GM11168 (cell line): ENCODE measurements at regions not wholly inside any gene's neighbourhood (a gene's known extent, or its start where the extent isn't known, plus 50 kb on each side); places are given as distances from the start of the nearest gene placed in this dataset.
"Not testable (repeated sequence)": the region's sequence is repeated elsewhere in the genome, so short reads cannot be mapped to it uniquely, and the experiment has no call there.

ENCODE experiments used
- in situ Hi-C: fragments of 300-500 bp; cut with MboI; formaldehyde crosslinking; loops from one replicate; pipeline ENCODE4 v1.12.0; 2022; ENCODE audit warnings: low sequenced_read_pairs; ENCODE audit not compliant: unreplicated experiment

DNA sequence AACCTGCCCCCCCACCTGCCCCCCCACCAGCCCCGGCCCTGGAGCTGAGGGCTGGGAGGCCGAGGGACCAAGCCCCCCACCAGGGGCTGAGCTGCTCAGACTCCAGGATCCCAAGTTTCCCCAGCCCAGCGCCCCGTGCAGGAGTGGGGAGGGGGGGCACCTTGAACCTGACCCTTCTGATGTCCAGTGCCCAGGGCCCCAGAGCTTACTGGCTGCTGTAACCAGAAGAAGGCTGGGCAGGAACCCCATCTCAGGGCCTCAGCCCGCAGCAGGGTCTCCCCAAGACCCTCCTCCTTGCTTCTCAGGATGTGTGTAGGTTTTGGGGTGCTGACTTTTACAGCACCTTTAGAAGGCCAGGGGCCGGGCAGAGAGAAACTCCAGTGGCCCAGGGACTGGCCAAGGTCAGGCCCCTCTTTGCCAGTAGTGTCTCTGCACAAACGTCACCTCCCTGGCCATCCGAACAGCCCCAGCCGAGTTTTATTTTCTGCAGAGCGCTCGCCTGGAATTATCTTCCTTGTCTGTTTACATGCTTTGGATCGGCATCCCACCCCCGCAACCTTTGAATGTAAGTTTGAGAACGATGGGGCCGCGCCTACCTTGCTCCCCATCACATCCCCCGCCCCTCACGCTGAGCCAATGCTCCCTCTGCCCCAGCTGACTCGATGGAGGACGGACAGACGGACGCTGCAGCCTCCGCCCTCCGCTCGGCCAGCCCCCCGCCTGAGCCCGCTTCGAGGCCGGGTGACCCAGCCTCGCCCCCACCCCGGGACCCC lies 70.1 kb upstream of the CASZ1 start:
- in situ Hi-C loops, result loop anchor here (5.0 kb wide), 1 partner anchor 99 kb away; no protein-coding TSS in a partner anchor

- in situ Hi-C loops, result loop anchor here (5.0 kb wide), 1 partner anchor 100 kb away; no protein-coding TSS in a partner anchor
Observed at GRCh38 chr1:10867138-10867721, 70.8 kb upstream of the CASZ1 start.

DNA sequence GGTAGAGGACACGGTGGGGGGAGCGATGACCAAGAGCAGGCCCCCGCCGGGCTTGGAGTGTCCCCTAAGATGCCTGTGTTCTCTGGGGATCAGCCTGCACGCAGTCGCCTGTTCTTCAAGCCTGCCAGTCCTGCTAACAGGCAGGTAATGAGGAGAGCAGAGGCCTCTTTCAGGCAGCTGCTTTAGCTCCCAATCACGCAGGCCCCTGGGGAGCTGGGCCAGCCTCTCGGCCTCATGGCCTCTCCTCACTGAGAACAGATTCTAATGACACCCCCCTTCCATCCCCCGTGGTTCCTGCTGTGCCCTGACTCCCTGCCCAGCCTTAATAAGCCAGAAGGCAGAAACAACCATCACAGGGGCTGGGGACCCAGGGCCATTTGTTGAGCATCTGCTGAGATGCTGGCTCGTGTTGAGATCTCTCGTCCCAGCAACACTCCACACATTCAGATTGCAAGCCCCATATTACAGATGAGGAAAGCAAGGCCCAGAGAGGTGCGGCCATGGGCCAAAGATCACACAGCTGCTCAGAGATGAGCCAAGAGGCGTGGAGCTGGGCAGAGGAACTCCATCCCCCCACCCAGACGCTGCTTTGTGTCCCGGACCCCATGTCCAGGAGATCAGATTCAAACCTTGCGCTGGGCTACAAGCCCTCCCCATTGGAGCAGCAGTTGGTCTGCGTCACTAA lies 71.6 kb upstream of the CASZ1 start:
- in situ Hi-C loops, result loop anchor here (5.0 kb wide), 1 partner anchor 101 kb away; no protein-coding TSS in a partner anchor

DNA sequence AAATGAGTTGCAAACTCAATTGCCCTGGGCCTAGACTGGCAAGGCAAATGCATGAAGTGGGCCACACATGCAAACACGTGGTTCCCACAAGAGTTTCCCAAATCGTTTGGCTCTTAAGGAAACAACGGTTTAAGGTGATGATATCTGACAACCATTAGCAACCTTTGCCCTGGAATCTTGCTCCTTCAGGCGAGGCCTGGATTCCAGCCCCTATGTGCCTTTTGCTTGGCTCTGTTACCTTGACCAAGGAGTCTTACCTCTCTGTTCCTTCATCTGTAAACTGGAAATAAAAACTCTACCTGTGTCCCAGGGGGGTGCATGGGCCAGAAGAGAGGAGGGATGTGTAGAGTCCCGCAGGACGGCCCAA lies 72.1 kb upstream of the CASZ1 start:
- in situ Hi-C loops, result loop anchor here (5.0 kb wide), 1 partner anchor 101 kb away; no protein-coding TSS in a partner anchor

DNA sequence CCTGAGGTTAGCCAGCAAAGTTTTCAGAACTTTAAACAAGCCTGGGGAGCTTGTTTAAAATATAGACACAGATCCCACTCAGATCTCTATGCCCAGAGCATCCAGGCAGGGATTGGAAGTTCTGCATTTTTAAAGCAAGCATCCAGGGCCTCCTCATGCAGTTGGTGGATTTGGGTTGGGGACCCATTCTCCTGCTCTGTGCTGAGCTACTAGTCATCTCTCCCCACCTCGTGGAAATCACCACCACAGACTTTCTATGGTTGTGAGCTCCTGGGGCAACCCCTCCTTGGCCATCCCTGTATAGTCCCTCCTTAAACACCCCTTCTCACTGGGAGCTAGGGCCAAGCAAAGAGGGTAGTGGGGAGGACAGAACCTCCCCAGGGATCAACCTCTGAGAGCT lies 73.5 kb upstream of the CASZ1 start:
- in situ Hi-C loops, result loop anchor here (5.0 to 10.0 kb wide), 2 partner anchors 103 to 365 kb away; no protein-coding TSS in a partner anchor

GRCh38 chr1:10870493-10871096 lies 74.1 kb upstream of the CASZ1 start:
- in situ Hi-C loops, result loop anchor here (10.0 kb wide), 1 partner anchor 366 kb away; no protein-coding TSS in a partner anchor

GRCh38 chr1:10873189-10873588 lies 76.7 kb upstream of the CASZ1 start:
- in situ Hi-C loops, result loop anchor here (10.0 kb wide), 1 partner anchor 368 kb away; no protein-coding TSS in a partner anchor

DNA sequence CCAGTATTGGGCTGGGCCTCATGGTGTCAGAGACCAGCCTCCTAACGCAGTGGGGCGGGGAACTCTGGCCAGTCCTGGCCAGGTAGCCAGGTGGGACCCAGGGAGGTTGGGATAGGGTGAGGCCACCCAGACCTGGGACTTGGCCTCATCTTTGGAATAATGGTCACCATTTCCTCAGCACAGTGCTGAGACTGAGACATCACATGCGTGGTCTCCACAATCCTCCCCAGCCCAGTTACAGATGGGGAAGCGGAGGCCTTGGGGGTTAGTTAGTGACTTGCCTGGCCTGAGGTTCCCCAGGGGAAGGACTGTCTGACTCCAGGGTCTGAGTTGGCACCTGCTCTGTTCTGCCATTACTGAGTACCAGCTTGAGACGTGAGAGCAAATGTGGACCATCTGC lies 77.9 kb upstream of the CASZ1 start:
- in situ Hi-C loops, result loop anchor here (10.0 kb wide), 1 partner anchor 370 kb away; no protein-coding TSS in a partner anchor

DNA sequence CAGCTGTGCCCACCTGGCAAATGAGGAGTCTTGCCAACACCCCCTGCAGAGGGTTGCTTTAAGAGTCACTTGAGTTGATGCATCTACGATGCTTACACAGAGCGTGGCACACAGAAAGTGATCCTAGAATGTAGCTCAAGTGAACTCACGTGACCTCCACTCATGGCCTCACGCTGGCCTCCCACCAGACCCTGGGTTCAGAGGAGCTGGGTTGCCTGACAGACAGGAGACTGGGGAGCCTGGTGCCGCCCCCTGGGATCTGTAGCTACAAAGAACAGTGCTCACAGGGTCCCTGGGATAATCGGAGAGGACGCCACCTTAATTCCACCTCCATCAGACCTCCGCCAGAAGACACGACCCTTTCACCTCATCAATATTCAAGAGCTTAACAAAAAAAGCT lies 81.4 kb upstream of the CASZ1 start:
- in situ Hi-C loops, result loop anchor here (10.0 kb wide), 1 partner anchor 373 kb away; no protein-coding TSS in a partner anchor

DNA sequence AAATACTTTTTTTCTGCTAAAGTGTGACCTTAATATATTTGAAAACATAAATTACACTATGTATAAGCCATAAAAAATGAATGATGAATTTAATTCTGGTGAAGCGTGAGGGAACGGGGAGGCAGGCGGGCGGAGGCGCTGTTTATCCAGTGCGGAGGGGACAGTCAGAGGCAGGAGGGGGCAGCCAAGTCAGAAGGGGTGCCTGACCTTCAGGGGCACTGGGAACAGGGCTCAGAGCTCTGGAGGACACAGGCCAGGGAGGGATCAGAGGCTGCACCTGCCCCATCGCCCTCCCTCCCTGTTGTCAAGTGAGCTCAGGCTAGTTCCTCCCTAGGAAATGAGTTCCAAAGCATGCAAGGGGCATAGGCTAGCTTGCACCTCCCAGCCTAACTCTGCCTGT lies 82.0 kb upstream of the CASZ1 start:
- in situ Hi-C loops, result loop anchor here (10.0 kb wide), 1 partner anchor 374 kb away; no protein-coding TSS in a partner anchor

DNA sequence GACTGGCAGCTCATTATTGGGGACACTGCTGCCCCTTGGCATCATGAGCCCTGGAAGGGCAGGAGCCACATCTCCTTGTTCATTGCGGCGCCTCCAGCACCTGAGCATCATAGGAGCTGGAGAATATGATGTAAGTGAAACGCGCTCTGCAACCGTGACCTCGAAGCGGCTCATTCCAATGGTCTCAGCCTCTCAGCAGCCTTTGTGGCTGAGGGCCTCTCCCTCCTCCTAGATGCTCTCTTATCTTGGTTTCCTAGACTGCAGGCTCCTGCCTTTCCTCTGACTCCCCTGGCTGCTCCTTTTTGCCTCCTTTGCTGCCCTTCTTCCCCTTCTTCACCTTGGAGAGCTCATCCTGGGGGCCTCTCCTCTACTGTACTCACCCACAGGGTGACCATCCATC lies 83.6 kb upstream of the CASZ1 start:
- in situ Hi-C loops, result no loop called here

- in situ Hi-C loops, result no loop called here
Observed at GRCh38 chr1:10881046-10881445, 84.6 kb upstream of the CASZ1 start.

- in situ Hi-C loops, result no loop called here
Observed at GRCh38 chr1:10882069-10882468, 85.6 kb upstream of the CASZ1 start.

GRCh38 chr1:10887032-10887431 lies 90.6 kb upstream of the CASZ1 start:
- in situ Hi-C loops, result not testable (repeated sequence)

DNA sequence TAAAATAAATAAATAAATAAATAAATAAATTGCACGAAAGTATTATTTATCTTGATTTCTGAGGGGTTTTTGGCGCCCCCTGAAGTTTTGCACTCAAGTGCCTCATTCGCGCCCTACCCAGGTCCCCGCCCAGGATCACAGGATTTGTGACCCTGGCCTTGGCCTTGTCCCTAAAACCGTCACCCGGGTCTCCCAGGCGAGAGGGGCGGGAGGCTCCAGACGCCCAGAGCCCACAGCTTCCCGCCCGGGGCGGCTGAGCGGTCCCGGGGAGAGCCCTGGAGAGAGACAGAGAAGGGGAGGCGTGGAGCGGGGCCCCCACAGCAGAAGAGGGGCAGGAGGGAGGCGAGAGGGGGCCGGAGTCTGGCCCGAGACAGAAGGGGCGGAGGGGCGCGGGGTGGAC lies 91.8 kb upstream of the CASZ1 start:
- in situ Hi-C loops, result no loop called here

GRCh38 chr1:10888791-10889649 lies 92.6 kb upstream of the CASZ1 start:
- in situ Hi-C loops, result no loop called here

DNA sequence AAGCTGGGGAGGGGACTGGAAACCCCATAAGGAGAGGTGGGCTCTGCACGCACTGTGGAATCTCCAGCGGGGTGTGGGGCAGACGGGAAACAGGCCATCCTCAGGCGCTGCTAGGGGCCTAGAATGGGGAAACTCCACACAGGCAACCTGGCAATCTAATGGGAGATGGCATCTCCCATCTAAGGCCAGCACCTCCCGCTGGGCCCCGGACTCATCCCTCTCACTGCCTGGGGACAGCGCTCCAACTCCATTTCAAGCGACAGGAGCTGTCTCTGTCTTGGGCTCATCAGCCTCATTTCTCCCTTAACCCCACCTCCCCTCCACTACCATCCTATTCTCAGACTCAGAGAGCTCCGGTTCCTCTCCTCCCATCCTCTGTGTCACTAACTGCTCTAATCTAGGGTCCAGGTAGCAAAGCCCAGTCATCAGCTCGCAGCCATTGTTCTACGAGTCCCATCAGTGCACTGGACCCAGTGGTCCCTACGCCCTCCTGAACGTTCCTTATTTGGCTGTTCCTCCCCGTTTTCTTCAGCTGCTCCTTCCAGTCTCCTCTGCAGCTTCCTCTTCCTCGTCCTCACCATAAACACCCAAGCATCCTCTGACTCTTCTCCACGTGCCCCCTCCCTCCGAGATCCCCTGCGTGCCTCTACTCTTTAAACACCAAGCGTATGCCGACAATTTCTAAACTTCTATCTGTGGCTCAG lies 93.4 kb upstream of the CASZ1 start:
- in situ Hi-C loops, result no loop called here

DNA sequence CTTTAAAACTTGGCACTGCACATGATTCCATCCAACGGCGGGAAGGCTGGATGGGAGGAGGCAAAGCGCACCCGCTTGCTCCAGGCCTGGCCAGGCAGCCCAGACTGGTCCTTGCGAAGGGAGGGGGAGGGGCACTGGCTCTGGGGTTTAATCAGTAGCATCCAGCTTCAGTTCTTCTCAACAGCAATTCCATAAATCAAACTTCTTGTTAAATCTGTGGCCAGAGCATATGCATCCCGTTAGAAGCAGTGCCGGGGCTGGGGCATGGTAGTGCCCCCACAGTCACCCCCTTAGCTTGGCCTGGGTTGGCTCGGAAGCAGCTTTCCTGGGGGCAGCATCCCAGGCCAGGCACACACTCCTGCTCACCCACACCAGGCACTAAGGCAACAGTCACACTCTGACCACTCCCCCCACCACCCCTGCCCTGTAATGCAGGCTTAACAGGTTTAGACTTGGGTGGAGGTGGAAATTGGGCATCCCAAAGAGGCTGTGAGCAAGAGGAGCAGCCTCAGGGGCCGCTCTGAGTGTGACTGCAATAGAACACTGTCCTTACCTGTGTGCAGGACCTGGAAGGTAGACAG lies 94.1 kb upstream of the CASZ1 start:
- in situ Hi-C loops, result no loop called here

DNA sequence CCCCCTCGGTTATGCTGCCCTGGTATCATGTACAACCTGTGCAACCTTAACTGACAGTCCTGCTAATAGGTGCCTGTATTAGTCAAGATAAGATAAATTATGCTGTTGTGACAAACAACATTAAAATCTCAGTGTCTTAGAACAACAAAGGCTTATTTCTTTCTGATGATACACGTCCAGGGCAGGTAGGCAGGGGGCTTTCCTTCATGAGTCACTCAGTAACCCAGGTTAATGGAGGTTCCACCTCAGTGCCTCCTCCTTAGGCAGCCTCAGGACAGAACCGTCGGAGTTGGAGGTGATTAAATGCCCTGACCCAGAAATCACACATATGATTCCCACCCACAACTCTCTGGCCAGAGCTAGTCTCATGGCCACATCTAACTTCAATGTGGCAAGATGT lies 94.6 kb upstream of the CASZ1 start:
- in situ Hi-C loops, result no loop called here
